ENCODE measurements at regions not wholly inside any gene's neighbourhood (a gene's known extent, or its start where the extent isn't known, plus 50 kb on each side); places are given as distances from the start of the nearest gene placed in this dataset.

- peak; percentile 36; the same call in 1 of the 2 replicates for TF ChIP-seq POLR2AphosphoS5 (IDR thresholded peaks at IDR 0.05; ENCODE audit: low read depth)
Observed at GRCh38 chr14:83733670-83734069, 1796.3 kb upstream of the FLRT2 start (continued).

GRCh38 chr14:83734431-83734830 lies 1795.5 kb upstream of the FLRT2 start:
- peaks cover 18% of the 10 kb centered on the region for H3K36me3 Mint-ChIP-seq (ENCODE audit: low read depth)
- Histone ChIP-seq H3F3A (replicated peaks; ENCODE audit: low read depth) (no peaks in the 10 kb centered on the region), H3K27ac (ENCODE audit: low read depth) (no peak overlapping the region), H2AFZ (no peak overlapping the region), H3K79me2 (replicated peaks; ENCODE audit: insufficient read depth) (no peaks in the 10 kb centered on the region), H4K20me1 (replicated peaks; ENCODE audit: insufficient read depth) (no peaks in the 10 kb centered on the region), H3K4me2 (no peak overlapping the region), H3K27me3 (ENCODE audit: insufficient read depth) (peaks cover 20% of the 10 kb centered on the region; the same call in 1 of the 2 replicates), H3K4me3 (no peak overlapping the region), H3K9me2 (ENCODE audit: insufficient read depth) (0 out of 2 replicates have a peak, but pooled peaks cover 4% of the 10 kb centered on the region), H3K4me1 (ENCODE audit: insufficient read depth) (peaks cover 14% of the 10 kb centered on the region; the same call in 1 of the 2 replicates), H3K36me3 (ENCODE audit: insufficient read depth) (no peaks in the 10 kb centered on the region)
- H3K27ac Mint-ChIP-seq = no peak overlapping the region
- H3K4me3 Mint-ChIP-seq = no peak overlapping the region
- DNase-seq (ENCODE audit: low spot score) (no peak), ATAC-seq (no peak)
- no peaks in the 10 kb centered on the region for H3K27me3 Mint-ChIP-seq (ENCODE audit: insufficient read depth, low read depth, poor library complexity)
- H3K4me1 Mint-ChIP-seq = peaks cover 15% of the 10 kb centered on the region
- TF ChIP-seq POLR2AphosphoS5 (IDR thresholded peaks at IDR 0.05; ENCODE audit: low read depth) (no peak), ZNF331 (CRISPR knock-in tag; IDR thresholded peaks at IDR 0.05; ENCODE audit: low read depth) (no peak), JUNB (IDR thresholded peaks at IDR 0.05; ENCODE audit: unreplicated experiment) (no peak), ZNF462 (CRISPR knock-in tag; IDR thresholded peaks at IDR 0.05) (no peak), STAT1 (IDR thresholded peaks at IDR 0.05; ENCODE audit: unreplicated experiment) (no peak), EZH2phosphoT487 (IDR thresholded peaks at IDR 0.05; ENCODE audit: unreplicated experiment) (no peak), CREB1 (CRISPR knock-in tag; IDR thresholded peaks at IDR 0.05; ENCODE audit: low read depth) (no peak), EZH2 (IDR thresholded peaks at IDR 0.05; ENCODE audit: low read depth, unreplicated experiment) (no peak), CTCF (conservative IDR thresholded peaks at IDR 0.05; ENCODE audit: low read depth in 2 of 2) (no peak), ZNF114 (CRISPR knock-in tag; IDR thresholded peaks at IDR 0.05) (no peak), NANOG (IDR thresholded peaks at IDR 0.05; ENCODE audit: borderline replicate concordance) (no peak)
- TF ChIP-seq, protein P1, sequence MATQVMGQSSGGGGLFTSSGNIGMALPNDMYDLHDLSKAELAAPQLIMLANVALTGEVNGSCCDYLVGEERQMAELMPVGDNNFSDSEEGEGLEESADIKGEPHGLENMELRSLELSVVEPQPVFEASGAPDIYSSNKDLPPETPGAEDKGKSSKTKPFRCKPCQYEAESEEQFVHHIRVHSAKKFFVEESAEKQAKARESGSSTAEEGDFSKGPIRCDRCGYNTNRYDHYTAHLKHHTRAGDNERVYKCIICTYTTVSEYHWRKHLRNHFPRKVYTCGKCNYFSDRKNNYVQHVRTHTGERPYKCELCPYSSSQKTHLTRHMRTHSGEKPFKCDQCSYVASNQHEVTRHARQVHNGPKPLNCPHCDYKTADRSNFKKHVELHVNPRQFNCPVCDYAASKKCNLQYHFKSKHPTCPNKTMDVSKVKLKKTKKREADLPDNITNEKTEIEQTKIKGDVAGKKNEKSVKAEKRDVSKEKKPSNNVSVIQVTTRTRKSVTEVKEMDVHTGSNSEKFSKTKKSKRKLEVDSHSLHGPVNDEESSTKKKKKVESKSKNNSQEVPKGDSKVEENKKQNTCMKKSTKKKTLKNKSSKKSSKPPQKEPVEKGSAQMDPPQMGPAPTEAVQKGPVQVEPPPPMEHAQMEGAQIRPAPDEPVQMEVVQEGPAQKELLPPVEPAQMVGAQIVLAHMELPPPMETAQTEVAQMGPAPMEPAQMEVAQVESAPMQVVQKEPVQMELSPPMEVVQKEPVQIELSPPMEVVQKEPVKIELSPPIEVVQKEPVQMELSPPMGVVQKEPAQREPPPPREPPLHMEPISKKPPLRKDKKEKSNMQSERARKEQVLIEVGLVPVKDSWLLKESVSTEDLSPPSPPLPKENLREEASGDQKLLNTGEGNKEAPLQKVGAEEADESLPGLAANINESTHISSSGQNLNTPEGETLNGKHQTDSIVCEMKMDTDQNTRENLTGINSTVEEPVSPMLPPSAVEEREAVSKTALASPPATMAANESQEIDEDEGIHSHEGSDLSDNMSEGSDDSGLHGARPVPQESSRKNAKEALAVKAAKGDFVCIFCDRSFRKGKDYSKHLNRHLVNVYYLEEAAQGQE (IDR thresholded peaks at IDR 0.05; ENCODE audit: unreplicated experiment) = no peak
- TF ChIP-seq, protein P2, sequence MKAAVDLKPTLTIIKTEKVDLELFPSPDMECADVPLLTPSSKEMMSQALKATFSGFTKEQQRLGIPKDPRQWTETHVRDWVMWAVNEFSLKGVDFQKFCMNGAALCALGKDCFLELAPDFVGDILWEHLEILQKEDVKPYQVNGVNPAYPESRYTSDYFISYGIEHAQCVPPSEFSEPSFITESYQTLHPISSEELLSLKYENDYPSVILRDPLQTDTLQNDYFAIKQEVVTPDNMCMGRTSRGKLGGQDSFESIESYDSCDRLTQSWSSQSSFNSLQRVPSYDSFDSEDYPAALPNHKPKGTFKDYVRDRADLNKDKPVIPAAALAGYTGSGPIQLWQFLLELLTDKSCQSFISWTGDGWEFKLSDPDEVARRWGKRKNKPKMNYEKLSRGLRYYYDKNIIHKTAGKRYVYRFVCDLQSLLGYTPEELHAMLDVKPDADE (IDR thresholded peaks at IDR 0.05) = no peak
- H3K9me3 Mint-ChIP-seq = peaks cover 21% of the 10 kb centered on the region

Data from GM23338 (cell line).